ENCODE measurements at regions not wholly inside any gene's neighbourhood (a gene's known extent, or its start where the extent isn't known, plus 50 kb on each side); places are given as distances from the start of the nearest gene placed in this dataset.

DNA sequence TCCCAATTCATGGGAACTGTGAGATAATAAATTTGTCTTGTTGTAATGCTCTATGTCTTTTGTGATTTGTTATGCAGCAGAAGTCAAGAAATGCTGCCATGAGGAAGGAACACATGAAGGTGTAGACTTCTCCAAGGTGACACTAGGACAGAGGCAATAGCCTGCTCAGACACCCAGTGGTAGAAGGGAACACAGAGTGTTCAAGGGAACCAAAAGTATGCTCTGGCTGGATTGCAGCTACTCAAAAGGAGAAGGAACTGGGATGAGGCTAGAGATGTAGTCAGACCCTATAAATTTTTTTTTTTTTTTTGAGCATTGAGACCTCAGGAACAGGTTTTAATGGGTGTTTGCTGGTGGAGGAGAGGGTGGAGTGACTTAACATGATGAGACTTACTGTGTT, 232.5 kb downstream of the PARP8 start:
- no peaks in the 10 kb centered on the region for H3K79me1 ChIP-seq (ENCODE audit: low read length)
- no peak overlapping the region for H2AK5ac ChIP-seq (ENCODE audit: low read length)
- no peak overlapping the region for H4K12ac ChIP-seq (ENCODE audit: low read depth, low read length)
- H2BK5ac ChIP-seq (ENCODE audit: low read depth, low read length, poor library complexity) = no peak overlapping the region
- no peak overlapping the region for H2BK120ac ChIP-seq (ENCODE audit: insufficient read depth, low read length, poor library complexity)
- no peaks in the 10 kb centered on the region for H3K27me3 ChIP-seq (ENCODE audit: insufficient read depth, low read length)
- no peak overlapping the region for H3K23ac ChIP-seq (ENCODE audit: low read length)
- H3K18ac ChIP-seq (ENCODE audit: low read length) = no peak overlapping the region
- no peak overlapping the region for H3K4me2 ChIP-seq (ENCODE audit: low read length)
- H3K79me2 ChIP-seq (ENCODE audit: control insufficient read depth, insufficient read depth, low read length, poor library complexity) = no peaks in the 10 kb centered on the region
- no peak overlapping the region for H4K91ac ChIP-seq (ENCODE audit: low read depth, low read length)
- H3K4ac ChIP-seq (ENCODE audit: low read depth, low read length) = no peak overlapping the region
- H2AFZ ChIP-seq (ENCODE audit: insufficient read depth, low read length, poor library complexity) = no peak overlapping the region
- no peaks in the 10 kb centered on the region for H3K36me3 ChIP-seq (ENCODE audit: control insufficient read depth in 1 of 2, insufficient read depth in 2 of 2, low read length in 2 of 2)
- H3K27ac ChIP-seq (ENCODE audit: low read depth, low read length) = no peak overlapping the region
- H4K8ac ChIP-seq (ENCODE audit: low read depth, low read length) = no peak overlapping the region
- H3K14ac ChIP-seq (ENCODE audit: low read length) = no peak overlapping the region
- no peak overlapping the region for H2BK12ac ChIP-seq (ENCODE audit: low read length)
- no peak overlapping the region for H3K4me3 ChIP-seq (ENCODE audit: low read depth, low read length)
- no peak for DNase-seq
- H3K9ac ChIP-seq (ENCODE audit: low read length) = no peak overlapping the region
- no peaks in the 10 kb centered on the region for H3K4me1 ChIP-seq (ENCODE audit: control insufficient read depth in 1 of 2, insufficient read depth in 2 of 2, low read length in 2 of 2)
- H3K9me3 ChIP-seq (ENCODE audit: insufficient read depth, low read depth, low read length) = no peaks in the 10 kb centered on the region

DNA sequence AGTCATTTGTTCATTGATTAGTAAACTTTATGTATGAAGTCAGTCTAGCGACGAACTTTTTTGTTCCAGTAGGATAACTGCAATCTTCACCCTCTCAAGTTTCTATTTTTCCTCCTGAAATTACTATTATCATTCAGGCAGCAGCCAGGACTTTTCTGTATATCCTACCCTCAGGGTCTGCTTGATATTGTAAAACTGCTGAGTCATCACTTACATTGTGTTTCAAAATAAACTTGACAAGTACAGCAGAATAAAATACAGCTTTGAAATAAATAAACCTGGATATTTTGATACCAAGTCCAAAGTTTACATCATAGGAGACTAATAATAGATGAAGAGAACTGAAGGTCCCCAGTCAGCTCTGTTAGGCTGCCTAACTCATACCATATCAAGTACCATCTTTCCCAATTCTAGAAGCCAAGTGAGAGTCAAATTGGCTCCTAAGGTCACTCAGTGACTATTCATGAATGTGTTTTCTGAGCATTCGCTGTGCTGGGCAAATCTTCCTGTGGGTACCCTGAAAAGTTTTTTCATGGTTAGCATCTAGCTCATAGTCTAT, 234.6 kb downstream of the PARP8 start:
- Histone ChIP-seq H2AK5ac (ENCODE audit: low read length) (no peak overlapping the region), H3K14ac (ENCODE audit: low read length) (no peak overlapping the region), H3K18ac (ENCODE audit: low read length) (no peak overlapping the region), H3K27ac (ENCODE audit: low read depth, low read length) (no peak overlapping the region), H2BK5ac (ENCODE audit: low read depth, low read length, poor library complexity) (no peak overlapping the region), H3K4me3 (ENCODE audit: low read depth, low read length) (no peak overlapping the region), H4K12ac (ENCODE audit: low read depth, low read length) (no peak overlapping the region), H2BK120ac (ENCODE audit: insufficient read depth, low read length, poor library complexity) (no peak overlapping the region), H3K4ac (ENCODE audit: low read depth, low read length) (no peak overlapping the region), H4K91ac (ENCODE audit: low read depth, low read length) (no peak overlapping the region), H2BK12ac (ENCODE audit: low read length) (no peak overlapping the region), H3K23ac (ENCODE audit: low read length) (no peak overlapping the region), H3K9ac (ENCODE audit: low read length) (no peak overlapping the region), H3K9me3 (ENCODE audit: insufficient read depth, low read depth, low read length) (no peaks in the 10 kb centered on the region), H4K8ac (ENCODE audit: low read depth, low read length) (no peak overlapping the region), H3K4me1 (ENCODE audit: control insufficient read depth in 1 of 2, insufficient read depth in 2 of 2, low read length in 2 of 2) (no peaks in the 10 kb centered on the region), H3K4me2 (ENCODE audit: low read length) (no peak overlapping the region), H3K36me3 (ENCODE audit: control insufficient read depth in 1 of 2, insufficient read depth in 2 of 2, low read length in 2 of 2) (no peaks in the 10 kb centered on the region), H3K79me1 (ENCODE audit: low read length) (no peaks in the 10 kb centered on the region), H3K27me3 (ENCODE audit: insufficient read depth, low read length) (no peaks in the 10 kb centered on the region), H3K79me2 (ENCODE audit: control insufficient read depth, insufficient read depth, low read length, poor library complexity) (no peaks in the 10 kb centered on the region), H2AFZ (ENCODE audit: insufficient read depth, low read length, poor library complexity) (no peak overlapping the region)
- no CpG with 5 or more reads among the region's 3 CpGs for WGBS (ENCODE audit: extremely low coverage, insufficient coverage, insufficient read length)
- DNase-seq = no peak

DNA sequence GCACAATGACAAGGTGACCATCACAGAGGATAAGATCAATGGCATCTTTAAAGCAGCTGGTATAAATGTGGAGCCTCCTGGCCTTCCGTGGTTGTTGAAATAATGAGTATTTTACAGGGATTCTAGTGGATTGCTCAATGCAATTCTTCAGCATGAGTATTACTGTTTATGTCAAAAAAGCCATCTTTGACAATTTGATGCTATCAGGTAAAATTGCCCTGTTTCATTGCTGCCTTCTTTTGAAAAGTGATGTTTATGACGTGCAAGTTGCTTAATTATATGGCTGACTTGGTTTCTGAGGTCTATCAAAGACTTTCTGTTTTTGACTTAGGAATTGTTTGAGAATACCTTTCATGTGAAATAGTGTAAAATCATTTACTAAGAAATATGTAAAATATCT, 237.2 kb downstream of the PARP8 start:
- H3K9ac ChIP-seq (ENCODE audit: low read length) = no peak overlapping the region
- no peak overlapping the region for H3K27ac ChIP-seq (ENCODE audit: low read depth, low read length)
- H3K4me3 ChIP-seq (ENCODE audit: low read depth, low read length) = no peak overlapping the region
- H4K91ac ChIP-seq (ENCODE audit: low read depth, low read length) = no peak overlapping the region
- WGBS (ENCODE audit: extremely low coverage, insufficient coverage, insufficient read length) = no CpG with 5 or more reads among the region's 2 CpGs
- no peak overlapping the region for H3K18ac ChIP-seq (ENCODE audit: low read length)
- H4K12ac ChIP-seq (ENCODE audit: low read depth, low read length) = no peak overlapping the region
- no peak overlapping the region for H2BK120ac ChIP-seq (ENCODE audit: insufficient read depth, low read length, poor library complexity)
- H4K8ac ChIP-seq (ENCODE audit: low read depth, low read length) = no peak overlapping the region
- no peak overlapping the region for H2BK12ac ChIP-seq (ENCODE audit: low read length)
- peak; percentile 67 to 94 for DNase-seq
- no peak overlapping the region for H2BK5ac ChIP-seq (ENCODE audit: low read depth, low read length, poor library complexity)
- no peaks in the 10 kb centered on the region for H3K4me1 ChIP-seq (ENCODE audit: control insufficient read depth in 1 of 2, insufficient read depth in 2 of 2, low read length in 2 of 2)
- H3K23ac ChIP-seq (ENCODE audit: low read length) = no peak overlapping the region
- no peak overlapping the region for H3K14ac ChIP-seq (ENCODE audit: low read length)
- no peak overlapping the region for H2AFZ ChIP-seq (ENCODE audit: insufficient read depth, low read length, poor library complexity)
- no peaks in the 10 kb centered on the region for H3K9me3 ChIP-seq (ENCODE audit: insufficient read depth, low read depth, low read length)
- no peaks in the 10 kb centered on the region for H3K79me2 ChIP-seq (ENCODE audit: control insufficient read depth, insufficient read depth, low read length, poor library complexity)
- H3K27me3 ChIP-seq (ENCODE audit: insufficient read depth, low read length) = no peaks in the 10 kb centered on the region
- no peaks in the 10 kb centered on the region for H3K36me3 ChIP-seq (ENCODE audit: control insufficient read depth in 1 of 2, insufficient read depth in 2 of 2, low read length in 2 of 2)
- H3K4me2 ChIP-seq (ENCODE audit: low read length) = no peak overlapping the region
- H3K4ac ChIP-seq (ENCODE audit: low read depth, low read length) = no peak overlapping the region
- no peak overlapping the region for H2AK5ac ChIP-seq (ENCODE audit: low read length)
- no peaks in the 10 kb centered on the region for H3K79me1 ChIP-seq (ENCODE audit: low read length)

DNA sequence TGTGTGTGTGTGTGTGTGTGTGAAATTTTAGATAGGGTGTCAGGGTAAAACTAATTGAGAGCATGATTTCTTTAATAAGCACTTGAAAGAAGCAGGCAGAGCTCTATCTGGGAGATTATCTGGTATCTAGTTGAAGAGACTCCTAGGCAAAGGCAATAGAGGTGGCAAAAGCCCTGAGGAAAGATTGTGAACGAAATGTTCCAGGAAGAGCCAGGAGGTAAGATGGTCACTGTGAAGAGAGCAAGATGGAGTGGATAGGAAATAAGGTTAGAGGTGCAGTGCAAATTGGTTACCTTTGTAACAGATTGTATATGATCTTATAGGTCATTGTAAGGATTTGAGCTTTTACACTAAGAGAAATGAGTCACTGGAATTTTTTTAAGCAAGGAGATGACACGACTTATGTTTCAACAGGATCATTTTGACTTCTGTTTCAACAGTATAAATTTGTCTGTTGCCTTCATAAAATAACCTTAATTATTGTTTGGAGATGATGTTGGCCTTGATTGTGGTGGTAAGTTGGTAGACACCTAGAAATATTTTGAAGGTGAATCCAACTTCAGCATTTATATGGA, 239.6 kb downstream of the PARP8 start:
- Histone ChIP-seq H3K23ac (ENCODE audit: low read length) (no peak overlapping the region), H2BK12ac (ENCODE audit: low read length) (no peak overlapping the region), H2AK5ac (ENCODE audit: low read length) (no peak overlapping the region), H3K4me2 (ENCODE audit: low read length) (no peak overlapping the region), H3K18ac (ENCODE audit: low read length) (no peak overlapping the region), H4K91ac (ENCODE audit: low read depth, low read length) (no peak overlapping the region), H3K4me1 (ENCODE audit: control insufficient read depth in 1 of 2, insufficient read depth in 2 of 2, low read length in 2 of 2) (no peaks in the 10 kb centered on the region), H3K4me3 (ENCODE audit: low read depth, low read length) (no peak overlapping the region), H3K27me3 (ENCODE audit: insufficient read depth, low read length) (no peaks in the 10 kb centered on the region), H3K27ac (ENCODE audit: low read depth, low read length) (no peak overlapping the region), H3K4ac (ENCODE audit: low read depth, low read length) (no peak overlapping the region), H2BK5ac (ENCODE audit: low read depth, low read length, poor library complexity) (no peak overlapping the region), H2AFZ (ENCODE audit: insufficient read depth, low read length, poor library complexity) (no peak overlapping the region), H3K79me2 (ENCODE audit: control insufficient read depth, insufficient read depth, low read length, poor library complexity) (no peaks in the 10 kb centered on the region), H3K79me1 (ENCODE audit: low read length) (no peaks in the 10 kb centered on the region), H3K36me3 (ENCODE audit: control insufficient read depth in 1 of 2, insufficient read depth in 2 of 2, low read length in 2 of 2) (no peaks in the 10 kb centered on the region), H3K14ac (ENCODE audit: low read length) (no peak overlapping the region), H3K9me3 (ENCODE audit: insufficient read depth, low read depth, low read length) (no peaks in the 10 kb centered on the region), H4K8ac (ENCODE audit: low read depth, low read length) (no peak overlapping the region), H2BK120ac (ENCODE audit: insufficient read depth, low read length, poor library complexity) (no peak overlapping the region), H4K12ac (ENCODE audit: low read depth, low read length) (no peak overlapping the region), H3K9ac (ENCODE audit: low read length) (no peak overlapping the region)
- peak; percentile 64 to 86 for DNase-seq
- WGBS (ENCODE audit: extremely low coverage, insufficient coverage, insufficient read length) = no CpG with 5 or more reads among the region's 2 CpGs
